GM12878 (cell line): ENCODE measurements at regions not wholly inside any gene's neighbourhood (a gene's known extent, or its start where the extent isn't known, plus 50 kb on each side); places are given as distances from the start of the nearest gene placed in this dataset.

Experiments
- ATAC-seq: fragments of 200-7000 bp; cut with Tn5 transposase; 3 replicates; pipeline ENCODE4 v1.9.1; 2020; ENCODE audit warnings: mild to moderate bottlenecking, moderate library complexity
- BruUV-seq: library from RNA; stranded (reverse); fragments of 400-500 nt; replicated peaks from 2 replicates; lab custom pipeline; 2021; lab: Mats Ljungman, UMichigan
- CTCF ChIA-PET: fragments of 300-600 bp; sonication (Branson Sonifier 250); formaldehyde crosslinking; extraction: SDS; loops from one replicate; lab custom pipeline; 2021; ENCODE audit warnings: inconsistent platforms; lab: Yijun Ruan, JAX
- POLR2A ChIA-PET: fragments of 350-600 bp; formaldehyde crosslinking; extraction: SDS; loops from one replicate; lab custom pipeline; 2021; ENCODE audit warnings: inconsistent platforms; lab: Charles Lee
- RAD21 ChIA-PET: fragments of 300-600 bp; sonication (Branson Sonifier 250); formaldehyde crosslinking; loops from one replicate; lab custom pipeline; 2023; ENCODE audit warnings: antibody characterized with exemption; ENCODE audit not compliant: unreplicated experiment; lab: Charles Lee
- SMC1A ChIA-PET: fragments of 300-600 bp; sonication (Branson Sonifier 250); formaldehyde crosslinking; loops from one replicate; lab custom pipeline; 2023; ENCODE audit not compliant: unreplicated experiment, uncharacterized antibody; lab: Charles Lee
- DNase-seq: peaks from one replicate; pipeline ENCODE4 v3.0.0-alpha.2; 2011; ENCODE audit warnings: low read depth, low spot score
- FAIRE-seq: peaks from 3 replicates; lab custom pipeline; 2011; peaks lifted over from hg19 to GRCh38; lab: Jason Lieb, UNC
- H2AFZ ChIP-seq: 2 replicates; pipeline ENCODE4 v1.6.0; 2011; ENCODE audit warnings: low read depth, low read length, control low read depth; ENCODE audit not compliant: control insufficient read depth
- H3K27ac ChIP-seq: 2 replicates; pipeline ENCODE4 v1.5.1; 2011; ENCODE audit warnings: control low read depth; ENCODE audit not compliant: control insufficient read depth, insufficient read depth
- H3K27me3 ChIP-seq, 2 experiments: replicated peaks in 1 of 2; 2 replicates each; pipeline versions ENCODE4 v1.6.0 to v1.6.1; 2011; ENCODE audit warnings: low read length in 1 of 2; ENCODE audit not compliant: control insufficient read depth in 2 of 2, insufficient read depth in 2 of 2
- H3K36me3 ChIP-seq, 2 experiments: 2 replicates each; pipeline ENCODE4 v1.5.1; 2011; ENCODE audit warnings: low read length in 1 of 2; ENCODE audit not compliant: control insufficient read depth in 2 of 2, insufficient read depth in 2 of 2
- H3K4me1 ChIP-seq: 2 replicates; pipeline ENCODE4 v1.6.1; 2011; ENCODE audit warnings: mild to moderate bottlenecking, low read length, moderate library complexity, mixed read lengths; ENCODE audit not compliant: control insufficient read depth, insufficient read depth
- H3K4me2 ChIP-seq: 2 replicates; pipeline ENCODE4 v1.6.0; 2011; ENCODE audit warnings: control low read depth; ENCODE audit not compliant: control insufficient read depth, insufficient read depth
- H3K4me3 ChIP-seq: fragments of 200-600 bp; sonication (generic); 2 replicates; pipeline ENCODE4 v1.5.1; 2016
- H3K79me2 ChIP-seq: 2 replicates; pipeline ENCODE4 v1.6.0; 2011; ENCODE audit warnings: low read length; ENCODE audit not compliant: control insufficient read depth, insufficient read depth
- H3K9ac ChIP-seq: 2 replicates; pipeline ENCODE4 v1.8.0; 2011; ENCODE audit warnings: low read length, control low read depth, mixed read lengths; ENCODE audit not compliant: control insufficient read depth, insufficient read depth
- H3K9me3 ChIP-seq: replicated peaks from 3 replicates; pipeline ENCODE4 v1.5.1; 2011; ENCODE audit warnings: mild to moderate bottlenecking, low read length; ENCODE audit not compliant: control insufficient read depth, insufficient read depth
- H4K20me1 ChIP-seq: 2 replicates; pipeline ENCODE4 v1.6.0; 2011; ENCODE audit not compliant: control insufficient read depth, insufficient read depth
- ATF3 ChIP-seq: IDR thresholded peaks from 2 replicates; pipeline ENCODE4 v1.6.1; 2011; ENCODE audit warnings: low read depth, mild to moderate bottlenecking, low read length, moderate library complexity, borderline replicate concordance; ENCODE audit errors: extremely low read depth
- GATAD2B ChIP-seq: fragments of 450-650 bp; conservative IDR thresholded peaks from 2 replicates; pipeline ENCODE4 v1.6.1; 2017; ENCODE audit warnings: low read depth, mild to moderate bottlenecking, moderate library complexity
- IRF4 ChIP-seq: IDR thresholded peaks from 2 replicates; pipeline ENCODE4 v1.6.1; 2011; ENCODE audit warnings: low read depth, low read length
- SMC3 ChIP-seq: IDR thresholded peaks from 2 replicates; pipeline ENCODE4 v1.6.1; 2011; ENCODE audit warnings: low read length, improper control_type of control experiment, borderline replicate concordance
- SP1 ChIP-seq: IDR thresholded peaks from one replicate; pipeline ENCODE4 v1.6.1; 2011; ENCODE audit warnings: low read depth, low read length
- SUPT20H ChIP-seq: IDR thresholded peaks from 2 replicates; pipeline ENCODE4 v1.6.1; 2011; ENCODE audit warnings: low read depth, mild to moderate bottlenecking, low read length, moderate library complexity, borderline replicate concordance; ENCODE audit not compliant: control insufficient read depth
- SUZ12 ChIP-seq: fragments of 200-600 bp; sonication (generic); IDR thresholded peaks from one replicate; pipeline ENCODE4 v1.6.1; 2018; ENCODE audit warnings: antibody characterized with exemption, mild to moderate bottlenecking; ENCODE audit not compliant: unreplicated experiment
- WRNIP1 ChIP-seq: IDR thresholded peaks from 2 replicates; pipeline ENCODE4 v1.6.1; 2011; ENCODE audit warnings: low read depth, low read length, improper control_type of control experiment, borderline replicate concordance
- WGBS: methylation state at CpG from one replicate; pipeline ENCODE4 v1.1.6; 2016; ENCODE audit warnings: low lambda C conversion rate; ENCODE audit not compliant: insufficient replicate concordance, insufficient coverage; ENCODE audit errors: missing lambda C conversion rate; 5-methylcytosine and 5-hydroxymethylcytosine counted together
- in situ Hi-C: fragments of 300-500 bp; cut with MboI; formaldehyde crosslinking; loops from 9 replicates; pipeline ENCODE4 v1.14.3; 2018; ENCODE audit warnings: mixed read lengths
- intact Hi-C: fragments of 100-400 bp; cut with micrococcal nuclease; formaldehyde crosslinking; loops from one replicate; pipeline ENCODE4 v1.14.2; 2022; ENCODE audit not compliant: unreplicated experiment
- TF ChIP-seq, protein P1 (sequence below): IDR thresholded peaks from 2 replicates; pipeline ENCODE4 v1.6.1; 2011; ENCODE audit warnings: borderline replicate concordance, low read depth, mild to moderate bottlenecking, moderate library complexity, mixed read lengths, low read length; ENCODE audit not compliant: insufficient read depth; ENCODE audit errors: extremely low read length
- TF ChIP-seq, protein P2 (sequence below): fragments of 450-650 bp; IDR thresholded peaks from 2 replicates; pipeline ENCODE4 v1.6.1; 2017; ENCODE audit warnings: mild to moderate bottlenecking, moderate library complexity

GRCh38 chr2:65782996-65783650, 350.7 kb upstream of the SPRED2 start:
- no peak for ATAC-seq
- H3K4me2 ChIP-seq, result no peak overlapping the region
- CTCF ChIA-PET, result no interaction called here
- in situ Hi-C loops (no loop called here), intact Hi-C loops (no loop called here)
- H3K79me2 ChIP-seq, result no peaks in the 10 kb centered on the region
- RAD21 ChIA-PET, result no interaction called here
- no TSS peak for BruUV-seq
- POLR2A ChIA-PET, result no interaction called here
- no peaks in the 10 kb centered on the region for H3K4me1 ChIP-seq
- no peaks in the 10 kb centered on the region for H4K20me1 ChIP-seq
- no peak overlapping the region for H3K27ac ChIP-seq
- no peak overlapping the region for H3K4me3 ChIP-seq
- WGBS, result 15% methylated on average over 5 of the region's 5 CpGs
- H3K9ac ChIP-seq, result no peak overlapping the region
- SMC1A ChIA-PET, result interaction anchor here (0.5 kb wide), 1 partner anchor 32 kb away, joined by 3 read pairs; no protein-coding TSS in a partner anchor
- no peak for FAIRE-seq
- no peak overlapping the region for H2AFZ ChIP-seq
- H3K36me3 ChIP-seq, result no peaks in the 10 kb centered on the region
- no peaks in the 10 kb centered on the region for H3K9me3 ChIP-seq
- H3K27me3 ChIP-seq, result no peaks in the 10 kb centered on the region
- TF ChIP-seq, protein P1, sequence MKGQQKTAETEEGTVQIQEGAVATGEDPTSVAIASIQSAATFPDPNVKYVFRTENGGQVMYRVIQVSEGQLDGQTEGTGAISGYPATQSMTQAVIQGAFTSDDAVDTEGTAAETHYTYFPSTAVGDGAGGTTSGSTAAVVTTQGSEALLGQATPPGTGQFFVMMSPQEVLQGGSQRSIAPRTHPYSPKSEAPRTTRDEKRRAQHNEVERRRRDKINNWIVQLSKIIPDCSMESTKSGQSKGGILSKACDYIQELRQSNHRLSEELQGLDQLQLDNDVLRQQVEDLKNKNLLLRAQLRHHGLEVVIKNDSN, result no peak
- TF ChIP-seq GATAD2B (no peak), ATF3 (no peak), WRNIP1 (no peak), SP1 (no peak), SMC3 (no peak), IRF4 (no peak), SUPT20H (no peak), SUZ12 (no peak)
- TF ChIP-seq, protein P2, sequence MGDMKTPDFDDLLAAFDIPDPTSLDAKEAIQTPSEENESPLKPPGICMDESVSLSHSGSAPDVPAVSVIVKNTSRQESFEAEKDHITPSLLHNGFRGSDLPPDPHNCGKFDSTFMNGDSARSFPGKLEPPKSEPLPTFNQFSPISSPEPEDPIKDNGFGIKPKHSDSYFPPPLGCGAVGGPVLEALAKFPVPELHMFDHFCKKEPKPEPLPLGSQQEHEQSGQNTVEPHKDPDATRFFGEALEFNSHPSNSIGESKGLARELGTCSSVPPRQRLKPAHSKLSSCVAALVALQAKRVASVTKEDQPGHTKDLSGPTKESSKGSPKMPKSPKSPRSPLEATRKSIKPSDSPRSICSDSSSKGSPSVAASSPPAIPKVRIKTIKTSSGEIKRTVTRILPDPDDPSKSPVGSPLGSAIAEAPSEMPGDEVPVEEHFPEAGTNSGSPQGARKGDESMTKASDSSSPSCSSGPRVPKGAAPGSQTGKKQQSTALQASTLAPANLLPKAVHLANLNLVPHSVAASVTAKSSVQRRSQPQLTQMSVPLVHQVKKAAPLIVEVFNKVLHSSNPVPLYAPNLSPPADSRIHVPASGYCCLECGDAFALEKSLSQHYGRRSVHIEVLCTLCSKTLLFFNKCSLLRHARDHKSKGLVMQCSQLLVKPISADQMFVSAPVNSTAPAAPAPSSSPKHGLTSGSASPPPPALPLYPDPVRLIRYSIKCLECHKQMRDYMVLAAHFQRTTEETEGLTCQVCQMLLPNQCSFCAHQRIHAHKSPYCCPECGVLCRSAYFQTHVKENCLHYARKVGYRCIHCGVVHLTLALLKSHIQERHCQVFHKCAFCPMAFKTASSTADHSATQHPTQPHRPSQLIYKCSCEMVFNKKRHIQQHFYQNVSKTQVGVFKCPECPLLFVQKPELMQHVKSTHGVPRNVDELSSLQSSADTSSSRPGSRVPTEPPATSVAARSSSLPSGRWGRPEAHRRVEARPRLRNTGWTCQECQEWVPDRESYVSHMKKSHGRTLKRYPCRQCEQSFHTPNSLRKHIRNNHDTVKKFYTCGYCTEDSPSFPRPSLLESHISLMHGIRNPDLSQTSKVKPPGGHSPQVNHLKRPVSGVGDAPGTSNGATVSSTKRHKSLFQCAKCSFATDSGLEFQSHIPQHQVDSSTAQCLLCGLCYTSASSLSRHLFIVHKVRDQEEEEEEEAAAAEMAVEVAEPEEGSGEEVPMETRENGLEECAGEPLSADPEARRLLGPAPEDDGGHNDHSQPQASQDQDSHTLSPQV, result no peak
- TF ChIP-seq, all 136 proteins: peak for 0
- no peak for DNase-seq
